ENCODE measurements at regions not wholly inside any gene's neighbourhood (a gene's known extent, or its start where the extent isn't known, plus 50 kb on each side); places are given as distances from the start of the nearest gene placed in this dataset.
A peak's percentile ranks its signal among the peaks of the same experiment; 100 is the strongest.

GRCh38 chr11:95605271-95605940, 184.2 kb downstream of the FAM76B start:
- no peaks in the 10 kb centered on the region for H3K36me3 ChIP-seq (replicated peaks; ENCODE audit: low read depth, low read length)
- H3K4me1 ChIP-seq (ENCODE audit: low read length): peaks cover 16% of the 10 kb centered on the region
- no peak overlapping the region for H3K4me3 ChIP-seq (ENCODE audit: low read length)
- peak overlapping the region; percentile 46 for H3K4me2 ChIP-seq (ENCODE audit: low read length)
- no peaks in the 10 kb centered on the region for H3K27me3 ChIP-seq (ENCODE audit: low read depth, low read length)
- no peaks in the 10 kb centered on the region for H4K20me1 ChIP-seq (ENCODE audit: insufficient read depth, low read length)
- no peaks in the 10 kb centered on the region for H3K79me2 ChIP-seq (ENCODE audit: low read length)
- H2AFZ ChIP-seq (ENCODE audit: low read depth, low read length): peak overlapping the region; percentile 41
- no peak overlapping the region for H3K27ac ChIP-seq (ENCODE audit: low read length)
- TF ChIP-seq EZH2phosphoT487 (IDR thresholded peaks at IDR 0.05; ENCODE audit: low read depth) (no peak), CTCF (IDR thresholded peaks at IDR 0.05; ENCODE audit: low read depth, low read length) (no peak)
- H3K9ac ChIP-seq (ENCODE audit: low read length): no peak overlapping the region
- no peaks in the 10 kb centered on the region for H3K9me3 ChIP-seq (ENCODE audit: insufficient read depth, low read length)

- Histone ChIP-seq H3K36me3 (replicated peaks; ENCODE audit: low read depth, low read length) (no peaks in the 10 kb centered on the region), H3K4me1 (ENCODE audit: low read length) (peaks cover 7% of the 10 kb centered on the region), H3K9ac (ENCODE audit: low read length) (no peak overlapping the region), H3K27me3 (ENCODE audit: low read depth, low read length) (no peaks in the 10 kb centered on the region), H3K27ac (ENCODE audit: low read length) (no peak overlapping the region), H3K4me2 (ENCODE audit: low read length) (no peak overlapping the region), H3K9me3 (ENCODE audit: insufficient read depth, low read length) (no peaks in the 10 kb centered on the region), H4K20me1 (ENCODE audit: insufficient read depth, low read length) (no peaks in the 10 kb centered on the region), H3K79me2 (ENCODE audit: low read length) (no peaks in the 10 kb centered on the region), H2AFZ (ENCODE audit: low read depth, low read length) (no peak overlapping the region), H3K4me3 (ENCODE audit: low read length) (no peak overlapping the region)
- TF ChIP-seq CTCF (IDR thresholded peaks at IDR 0.05; ENCODE audit: low read depth, low read length): no peak
- TF ChIP-seq EZH2phosphoT487 (IDR thresholded peaks at IDR 0.05; ENCODE audit: low read depth): no peak
Observed at GRCh38 chr11:95599959-95600586, 189.5 kb downstream of the FAM76B start.

GRCh38 chr11:95595973-95596489, 193.6 kb downstream of the FAM76B start:
- TF ChIP-seq CTCF (IDR thresholded peaks at IDR 0.05; ENCODE audit: low read depth, low read length) (no peak), EZH2phosphoT487 (IDR thresholded peaks at IDR 0.05; ENCODE audit: low read depth) (no peak)
- Histone ChIP-seq H2AFZ (ENCODE audit: low read depth, low read length) (no peak overlapping the region), H3K4me3 (ENCODE audit: low read length) (no peak overlapping the region), H3K9me3 (ENCODE audit: insufficient read depth, low read length) (no peaks in the 10 kb centered on the region), H3K27ac (ENCODE audit: low read length) (no peak overlapping the region), H3K27me3 (ENCODE audit: low read depth, low read length) (no peaks in the 10 kb centered on the region), H3K9ac (ENCODE audit: low read length) (no peak overlapping the region), H3K36me3 (replicated peaks; ENCODE audit: low read depth, low read length) (no peaks in the 10 kb centered on the region), H3K4me2 (ENCODE audit: low read length) (no peak overlapping the region), H4K20me1 (ENCODE audit: insufficient read depth, low read length) (no peaks in the 10 kb centered on the region), H3K4me1 (ENCODE audit: low read length) (no peaks in the 10 kb centered on the region), H3K79me2 (ENCODE audit: low read length) (no peaks in the 10 kb centered on the region)

- Histone ChIP-seq H4K20me1 (ENCODE audit: insufficient read depth, low read length) (no peaks in the 10 kb centered on the region), H3K27me3 (ENCODE audit: low read depth, low read length) (no peaks in the 10 kb centered on the region), H3K36me3 (replicated peaks; ENCODE audit: low read depth, low read length) (no peaks in the 10 kb centered on the region), H3K4me1 (ENCODE audit: low read length) (no peaks in the 10 kb centered on the region), H3K9me3 (ENCODE audit: insufficient read depth, low read length) (no peaks in the 10 kb centered on the region), H3K27ac (ENCODE audit: low read length) (no peak overlapping the region), H3K79me2 (ENCODE audit: low read length) (no peaks in the 10 kb centered on the region), H3K9ac (ENCODE audit: low read length) (no peak overlapping the region), H3K4me2 (ENCODE audit: low read length) (no peak overlapping the region), H2AFZ (ENCODE audit: low read depth, low read length) (no peak overlapping the region), H3K4me3 (ENCODE audit: low read length) (no peak overlapping the region)
- no peak for TF ChIP-seq CTCF (IDR thresholded peaks at IDR 0.05; ENCODE audit: low read depth, low read length)
- TF ChIP-seq EZH2phosphoT487 (IDR thresholded peaks at IDR 0.05; ENCODE audit: low read depth): no peak
Observed at GRCh38 chr11:95595541-95595940, 194.0 kb downstream of the FAM76B start.

Measured in OCI-LY3 (cell line).